ENCODE measurements at regions not wholly inside any gene's neighbourhood (a gene's known extent, or its start where the extent isn't known, plus 50 kb on each side); places are given as distances from the start of the nearest gene placed in this dataset.

DNA sequence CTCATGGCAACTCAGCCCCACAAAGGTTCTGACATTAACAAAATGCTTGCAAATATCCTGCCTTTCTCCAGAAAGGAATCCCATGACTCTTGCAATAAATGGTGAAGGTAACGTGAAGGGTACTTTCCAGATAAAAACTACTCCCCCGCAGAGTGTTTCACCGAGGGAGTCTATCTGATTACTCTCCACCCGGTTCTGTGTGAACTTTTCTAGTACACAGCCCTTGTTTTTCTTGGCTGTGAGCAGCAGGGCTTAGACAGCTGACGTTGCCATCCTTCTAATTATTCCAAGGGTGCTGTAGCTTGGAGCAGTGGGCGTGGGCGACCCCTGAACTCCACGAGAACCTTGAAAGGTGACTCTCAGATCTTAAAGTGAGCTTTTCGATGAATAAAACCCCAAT lies 276.0 kb upstream of the IRX4 start:
- TF ChIP-seq, protein P1, sequence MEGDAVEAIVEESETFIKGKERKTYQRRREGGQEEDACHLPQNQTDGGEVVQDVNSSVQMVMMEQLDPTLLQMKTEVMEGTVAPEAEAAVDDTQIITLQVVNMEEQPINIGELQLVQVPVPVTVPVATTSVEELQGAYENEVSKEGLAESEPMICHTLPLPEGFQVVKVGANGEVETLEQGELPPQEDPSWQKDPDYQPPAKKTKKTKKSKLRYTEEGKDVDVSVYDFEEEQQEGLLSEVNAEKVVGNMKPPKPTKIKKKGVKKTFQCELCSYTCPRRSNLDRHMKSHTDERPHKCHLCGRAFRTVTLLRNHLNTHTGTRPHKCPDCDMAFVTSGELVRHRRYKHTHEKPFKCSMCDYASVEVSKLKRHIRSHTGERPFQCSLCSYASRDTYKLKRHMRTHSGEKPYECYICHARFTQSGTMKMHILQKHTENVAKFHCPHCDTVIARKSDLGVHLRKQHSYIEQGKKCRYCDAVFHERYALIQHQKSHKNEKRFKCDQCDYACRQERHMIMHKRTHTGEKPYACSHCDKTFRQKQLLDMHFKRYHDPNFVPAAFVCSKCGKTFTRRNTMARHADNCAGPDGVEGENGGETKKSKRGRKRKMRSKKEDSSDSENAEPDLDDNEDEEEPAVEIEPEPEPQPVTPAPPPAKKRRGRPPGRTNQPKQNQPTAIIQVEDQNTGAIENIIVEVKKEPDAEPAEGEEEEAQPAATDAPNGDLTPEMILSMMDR (IDR thresholded peaks at IDR 0.05; ENCODE audit: control insufficient read depth, extremely low read depth, insufficient read depth) = no peak
- no peak overlapping the region for H3K4me3 ChIP-seq (ENCODE audit: low read depth, low read length)
- DNase-seq (ENCODE audit: low read depth) = no peak

DNA sequence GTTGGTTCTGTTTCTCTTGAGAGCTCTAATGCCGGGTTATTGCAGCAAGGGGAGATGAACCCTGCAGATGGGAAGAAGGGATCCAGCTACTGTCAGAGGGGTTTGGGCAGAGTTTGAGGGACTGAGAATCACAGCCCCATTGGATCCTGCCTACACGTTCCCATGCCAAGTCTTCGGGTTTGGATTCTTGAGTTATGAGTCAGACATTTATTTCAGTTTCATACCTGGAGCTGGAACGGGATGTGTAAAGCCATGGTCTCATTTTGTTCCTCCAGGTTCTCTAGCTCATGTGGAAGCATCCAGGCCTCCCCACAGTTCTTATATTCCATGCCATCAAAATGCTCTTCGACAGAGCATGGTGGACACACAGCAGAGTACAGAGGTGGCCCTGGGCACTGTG lies 275.4 kb upstream of the IRX4 start:
- no peak for DNase-seq (ENCODE audit: low read depth)
- TF ChIP-seq, protein P1 (IDR thresholded peaks at IDR 0.05; ENCODE audit: control insufficient read depth, extremely low read depth, insufficient read depth) = no peak
- no peak overlapping the region for H3K4me3 ChIP-seq (ENCODE audit: low read depth, low read length)

DNA sequence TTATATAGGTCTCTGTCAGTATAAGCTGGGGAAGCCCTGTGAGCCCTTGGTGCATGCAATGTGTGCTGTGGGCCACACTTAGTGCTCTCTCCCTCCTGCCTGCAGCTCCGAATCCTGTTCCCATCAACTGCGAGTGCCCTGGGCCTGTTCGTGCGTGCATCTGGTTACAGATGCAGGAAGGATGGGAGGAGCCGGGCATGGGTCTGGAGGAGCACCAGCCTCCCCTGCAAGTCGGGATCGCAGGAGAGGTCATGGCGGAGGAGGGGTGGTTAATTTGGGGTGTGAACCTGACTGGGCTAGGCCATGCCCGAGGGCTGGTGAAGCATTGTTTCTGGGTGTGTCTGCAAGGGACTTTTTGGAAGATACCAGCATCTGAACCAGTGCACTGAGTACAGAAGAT lies 274.6 kb upstream of the IRX4 start:
- DNase-seq (ENCODE audit: low read depth) = no peak
- H3K4me3 ChIP-seq (ENCODE audit: low read depth, low read length) = no peak overlapping the region
- TF ChIP-seq, protein P1 (IDR thresholded peaks at IDR 0.05; ENCODE audit: control insufficient read depth, extremely low read depth, insufficient read depth) = no peak

DNA sequence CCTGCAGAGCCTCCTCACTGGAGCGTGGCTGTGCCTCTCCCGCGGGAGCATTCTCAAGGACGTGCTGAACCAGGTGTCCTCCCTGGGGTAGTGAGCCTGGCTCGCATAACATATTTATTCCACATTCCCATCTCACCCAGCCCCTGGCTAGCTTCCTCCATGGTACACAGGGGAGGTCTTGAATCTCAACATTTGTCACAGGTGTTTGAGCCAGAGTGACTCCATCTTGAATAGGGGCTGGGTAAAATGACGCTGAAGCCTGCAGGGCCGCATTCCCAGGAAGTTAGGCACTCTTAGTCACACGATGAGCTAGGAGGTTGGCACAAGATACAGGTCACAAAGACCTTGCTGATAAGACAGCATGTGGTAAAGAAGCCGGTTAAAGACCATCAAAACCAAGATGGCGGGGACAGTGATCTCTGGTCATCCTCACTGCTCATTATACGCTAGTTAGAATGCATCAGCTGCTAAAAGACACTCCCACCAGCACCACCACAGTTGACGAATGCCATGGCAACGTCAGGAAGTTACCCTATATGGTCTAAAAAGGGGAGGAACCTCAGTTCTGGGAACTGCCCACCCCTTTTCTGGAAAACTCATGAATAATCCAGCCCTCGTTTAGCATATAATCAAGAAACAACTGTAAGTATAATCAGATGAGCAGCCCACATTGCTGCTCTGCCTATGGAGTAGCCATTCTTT lies 273.8 kb upstream of the IRX4 start:
- no peak overlapping the region for H3K4me3 ChIP-seq (ENCODE audit: low read depth, low read length)
- TF ChIP-seq, protein P1 (IDR thresholded peaks at IDR 0.05; ENCODE audit: control insufficient read depth, extremely low read depth, insufficient read depth) = no peak
- DNase-seq (ENCODE audit: low read depth) = no peak

DNA sequence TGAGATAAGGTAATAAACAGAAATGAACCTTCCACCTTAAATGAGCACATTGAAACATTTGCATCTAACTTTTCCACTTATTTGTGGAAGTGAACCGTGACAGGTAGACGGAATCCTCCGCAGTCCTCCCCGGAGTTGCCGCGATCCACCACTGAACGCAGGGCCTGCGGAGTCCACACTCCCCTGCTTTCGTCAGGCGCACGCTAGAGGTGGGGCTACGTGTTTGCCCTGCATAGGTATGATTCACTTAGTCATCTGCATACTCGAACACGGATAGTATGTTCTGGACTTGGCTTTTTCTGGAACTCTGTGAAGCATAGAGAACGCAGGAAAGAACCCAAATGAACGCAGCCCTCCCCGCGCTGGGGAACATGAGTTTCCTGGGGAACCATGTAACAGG lies 272.8 kb upstream of the IRX4 start:
- TF ChIP-seq, protein P1 (IDR thresholded peaks at IDR 0.05; ENCODE audit: control insufficient read depth, extremely low read depth, insufficient read depth) = no peak
- no peak for DNase-seq (ENCODE audit: low read depth)
- no peak overlapping the region for H3K4me3 ChIP-seq (ENCODE audit: low read depth, low read length)

DNA sequence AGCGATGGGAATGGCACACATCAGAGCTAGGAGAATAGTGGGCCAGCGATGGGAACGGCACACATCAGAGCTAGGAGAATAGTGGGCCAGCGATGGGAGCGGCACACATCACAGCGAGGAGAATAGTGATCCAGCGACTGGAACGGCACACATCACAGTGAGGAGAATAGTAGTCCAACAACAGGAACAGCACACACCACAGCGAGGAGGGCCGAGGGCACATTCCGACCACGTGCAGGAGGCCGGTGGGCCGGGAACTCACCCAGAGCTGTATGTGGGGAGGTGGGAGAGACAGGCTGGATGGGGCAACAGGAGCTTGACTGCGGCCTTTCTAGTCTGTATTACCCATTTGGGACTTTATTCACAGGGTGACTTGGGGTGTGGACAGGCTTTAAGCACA lies 271.1 kb upstream of the IRX4 start:
- TF ChIP-seq, protein P1 (IDR thresholded peaks at IDR 0.05; ENCODE audit: control insufficient read depth, extremely low read depth, insufficient read depth) = no peak
- H3K4me3 ChIP-seq (ENCODE audit: low read depth, low read length) = no peak overlapping the region
- no peak for DNase-seq (ENCODE audit: low read depth)

DNA sequence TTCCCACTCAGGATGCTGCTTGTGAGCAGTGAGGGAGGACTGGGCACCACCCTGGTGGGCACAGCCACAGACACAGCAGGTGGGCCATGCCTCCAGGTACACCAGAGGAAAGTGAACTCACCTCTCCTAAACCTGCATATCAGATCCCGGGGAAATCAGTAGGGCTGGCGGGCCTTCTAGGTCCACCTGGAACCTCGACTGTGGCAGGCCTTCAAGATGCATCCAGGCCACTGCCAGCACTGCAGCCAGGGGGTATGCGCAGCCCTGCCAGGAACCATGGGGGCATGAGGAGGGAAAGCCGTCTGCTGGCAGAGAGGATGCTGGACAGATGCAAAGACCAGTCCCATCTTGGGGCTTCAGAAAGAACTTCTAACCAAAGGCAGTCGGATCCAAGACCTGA lies 270.6 kb upstream of the IRX4 start:
- H3K4me3 ChIP-seq (ENCODE audit: low read depth, low read length) = no peak overlapping the region
- TF ChIP-seq, protein P1 (IDR thresholded peaks at IDR 0.05; ENCODE audit: control insufficient read depth, extremely low read depth, insufficient read depth) = no peak
- no peak for DNase-seq (ENCODE audit: low read depth)
